ENCODE measurements at regions not wholly inside any gene's neighbourhood (a gene's known extent, or its start where the extent isn't known, plus 50 kb on each side); places are given as distances from the start of the nearest gene placed in this dataset.
"Not testable (repeated sequence)": the region's sequence is repeated elsewhere in the genome, so short reads cannot be mapped to it uniquely, and the experiment has no call there.

DNA sequence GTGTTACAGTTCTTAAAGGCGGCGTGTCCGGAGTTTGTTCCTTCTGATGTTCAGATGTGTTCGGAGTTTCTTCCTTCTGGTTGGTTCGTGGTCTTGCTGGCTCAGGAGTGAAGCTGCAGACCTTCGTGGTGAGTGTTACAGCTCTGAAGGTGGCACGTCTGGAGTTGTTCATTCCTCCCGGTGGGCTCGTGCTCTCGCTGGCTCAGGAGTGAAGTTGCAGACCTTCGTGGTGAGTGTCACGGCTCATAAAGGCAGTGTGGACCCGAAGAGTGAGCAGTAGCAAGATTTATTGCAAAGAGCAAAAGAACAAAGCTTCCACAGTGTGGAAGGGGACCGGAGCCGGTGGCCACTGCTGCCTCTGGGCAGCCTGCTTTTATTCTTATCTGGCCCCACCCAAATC is 65.3 kb upstream of the NDST4 start:
- not testable (repeated sequence) for DNase-seq

DNA sequence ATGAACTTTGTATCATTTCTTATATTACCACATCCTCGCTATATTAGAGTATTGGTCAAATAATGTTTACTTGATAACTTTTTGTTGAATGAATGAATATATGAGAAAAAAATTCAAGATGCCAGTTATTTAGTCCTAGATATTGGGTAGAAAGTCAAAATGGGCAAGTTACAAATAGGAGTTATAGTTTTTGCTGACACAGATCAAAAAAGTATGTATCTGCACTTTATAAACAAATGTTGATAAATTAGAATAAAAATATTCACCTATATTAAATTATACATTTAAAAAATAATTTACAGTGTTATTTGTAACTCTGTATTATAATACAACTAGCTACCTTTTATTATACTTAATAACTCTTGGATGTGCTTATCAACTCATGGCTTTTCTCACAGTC is 57.8 kb upstream of the NDST4 start:
- DNase-seq: no peak

DNA sequence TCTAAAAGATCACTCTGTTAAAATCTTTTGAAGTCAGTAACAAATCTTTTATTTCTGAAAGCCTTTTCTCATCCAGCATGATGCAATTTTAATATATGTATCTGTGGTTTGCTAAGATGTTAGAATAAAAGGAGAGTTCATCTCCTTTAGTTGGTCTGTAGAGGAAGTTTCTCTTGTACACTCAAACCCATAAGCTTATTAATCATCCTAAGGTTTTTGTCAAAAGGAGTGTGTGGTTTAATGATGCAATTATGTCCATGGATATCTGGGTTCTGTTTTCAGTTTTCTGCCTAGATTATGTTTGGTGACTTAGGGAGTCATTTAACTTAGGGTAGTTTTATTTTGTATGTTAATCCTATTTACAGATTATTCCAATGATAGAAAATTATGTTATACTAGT is 52.1 kb upstream of the NDST4 start:
- DNase-seq: no peak
